Gastrocnemius medialis (tissue), 4 donors: ENCODE measurements at regions not wholly inside any gene's neighbourhood (a gene's known extent, or its start where the extent isn't known, plus 50 kb on each side); places are given as distances from the start of the nearest gene placed in this dataset.

ENCODE experiments used
- POLR2A ChIP-seq, 2 donors: fragments of 450-650 bp; IDR thresholded peaks; one replicate each; pipeline ENCODE4 v1.6.1; 2017; ENCODE audit warnings: antibody characterized with exemption in 2 of 2, mild to moderate bottlenecking in 2 of 2, moderate library complexity in 2 of 2
- TF ChIP-seq, protein P1 (sequence below), 5 experiments: fragments of 450-650 bp in 3 of 5; fragments of 200-600 bp in 2 of 5; sonication (generic) in 2 of 5; IDR thresholded peaks in 4 of 5; conservative IDR thresholded peaks in 1 of 5; 1 replicate in 4 of 5; 2 replicates in 1 of 5; pipeline ENCODE4 v1.5.1; 2016 to 2019; ENCODE audit warnings: antibody characterized with exemption in 5 of 5, mild to moderate bottlenecking in 3 of 5, moderate library complexity in 3 of 5

DNA sequence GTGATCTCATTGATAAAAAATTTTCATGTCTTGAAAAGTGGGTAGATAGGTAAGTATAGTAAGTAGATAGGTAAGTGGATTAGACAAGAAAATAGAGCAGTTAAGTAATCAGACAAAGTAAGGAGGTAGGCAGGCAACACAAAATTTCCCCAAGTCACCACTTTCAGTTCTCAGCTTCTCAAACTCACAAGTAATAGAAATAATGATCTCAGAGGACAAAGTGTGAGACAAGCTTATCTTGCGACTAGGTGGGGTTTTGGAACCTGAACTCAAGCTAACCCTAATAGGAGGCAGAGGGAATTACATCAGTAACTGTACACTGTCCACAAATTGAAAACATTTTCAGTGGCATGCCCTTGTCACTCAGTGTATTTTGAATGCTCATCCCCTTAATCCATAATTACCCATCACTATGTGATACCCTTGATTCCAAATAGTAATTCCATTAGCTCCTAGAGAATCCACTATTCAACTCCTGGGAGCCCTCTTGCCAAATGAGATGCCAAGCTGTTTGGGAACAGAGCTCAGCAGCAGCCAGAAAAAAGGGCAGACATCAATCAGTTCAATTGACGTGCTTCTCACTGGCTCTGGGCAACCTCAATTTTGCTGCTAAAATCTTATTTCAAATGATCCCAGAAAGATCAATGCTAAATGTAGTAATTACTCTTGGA lies 703.2 kb downstream of the XPNPEP1 start:
- TF ChIP-seq, protein P1, sequence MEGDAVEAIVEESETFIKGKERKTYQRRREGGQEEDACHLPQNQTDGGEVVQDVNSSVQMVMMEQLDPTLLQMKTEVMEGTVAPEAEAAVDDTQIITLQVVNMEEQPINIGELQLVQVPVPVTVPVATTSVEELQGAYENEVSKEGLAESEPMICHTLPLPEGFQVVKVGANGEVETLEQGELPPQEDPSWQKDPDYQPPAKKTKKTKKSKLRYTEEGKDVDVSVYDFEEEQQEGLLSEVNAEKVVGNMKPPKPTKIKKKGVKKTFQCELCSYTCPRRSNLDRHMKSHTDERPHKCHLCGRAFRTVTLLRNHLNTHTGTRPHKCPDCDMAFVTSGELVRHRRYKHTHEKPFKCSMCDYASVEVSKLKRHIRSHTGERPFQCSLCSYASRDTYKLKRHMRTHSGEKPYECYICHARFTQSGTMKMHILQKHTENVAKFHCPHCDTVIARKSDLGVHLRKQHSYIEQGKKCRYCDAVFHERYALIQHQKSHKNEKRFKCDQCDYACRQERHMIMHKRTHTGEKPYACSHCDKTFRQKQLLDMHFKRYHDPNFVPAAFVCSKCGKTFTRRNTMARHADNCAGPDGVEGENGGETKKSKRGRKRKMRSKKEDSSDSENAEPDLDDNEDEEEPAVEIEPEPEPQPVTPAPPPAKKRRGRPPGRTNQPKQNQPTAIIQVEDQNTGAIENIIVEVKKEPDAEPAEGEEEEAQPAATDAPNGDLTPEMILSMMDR (IDR thresholded peaks at IDR 0.05 in 4 of 5, conservative IDR thresholded peaks at IDR 0.05 in 1 of 5), result no peak
- no peak for TF ChIP-seq POLR2A (IDR thresholded peaks at IDR 0.05)
